H1 (cell line): ENCODE measurements at regions not wholly inside any gene's neighbourhood (a gene's known extent, or its start where the extent isn't known, plus 50 kb on each side); places are given as distances from the start of the nearest gene placed in this dataset.

Source experiments
- CTCF ChIA-PET: fragments of 300-600 bp; sonication (Branson Sonifier 250); formaldehyde crosslinking; loops from one replicate; lab custom pipeline; 2021; ENCODE audit not compliant: partially characterized antibody; lab: Charles Lee
- POLR2A ChIA-PET: fragments of 300-600 bp; sonication (Branson Sonifier 250); formaldehyde crosslinking; loops from one replicate; lab custom pipeline; 2021; ENCODE audit warnings: inconsistent platforms; ENCODE audit not compliant: partially characterized antibody; lab: Charles Lee
- DNase-seq, 2 experiments: peaks; one replicate each; pipeline versions ENCODE4 v3.0.0 to v3.0.0-alpha.2; 2010 to 2022; ENCODE audit warnings: low spot score in 2 of 2, low read depth in 1 of 2, mixed read lengths in 1 of 2
- FAIRE-seq: peaks from 2 replicates; lab custom pipeline; 2011; peaks lifted over from hg19 to GRCh38; lab: Jason Lieb, UNC
- H2AFZ ChIP-seq: 2 replicates; pipeline ENCODE4 v1.8.1; 2012; ENCODE audit warnings: low read length, inconsistent platforms
- H2AK5ac ChIP-seq: 2 replicates; pipeline ENCODE4 v1.6.1; 2013; ENCODE audit warnings: low read depth, low read length
- H2BK120ac ChIP-seq: replicated peaks from 2 replicates; pipeline ENCODE3; 2013; ENCODE audit warnings: low read depth, low read length, inconsistent platforms
- H2BK12ac ChIP-seq: 2 replicates; pipeline ENCODE4 v1.6.1; 2013; ENCODE audit warnings: low read depth, low read length
- H2BK15ac ChIP-seq: 2 replicates; pipeline ENCODE4 v1.6.1; 2013; ENCODE audit warnings: low read length
- H2BK20ac ChIP-seq: 2 replicates; pipeline ENCODE4 v1.6.1; 2013; ENCODE audit warnings: low read length
- H2BK5ac ChIP-seq: 2 replicates; pipeline ENCODE4 v1.6.1; 2013; ENCODE audit warnings: low read depth, low read length
- H3K14ac ChIP-seq: 2 replicates; pipeline ENCODE4 v1.6.1; 2013; ENCODE audit warnings: inconsistent platforms; ENCODE audit not compliant: insufficient read length
- H3K18ac ChIP-seq: 2 replicates; pipeline ENCODE4 v1.6.1; 2013; ENCODE audit warnings: low read length; ENCODE audit errors: extremely low read depth
- H3K23ac ChIP-seq: 2 replicates; pipeline ENCODE4 v1.6.1; 2013; ENCODE audit warnings: inconsistent platforms; ENCODE audit not compliant: insufficient read length
- H3K23me2 ChIP-seq: 2 replicates; pipeline ENCODE4 v1.6.1; 2013; ENCODE audit warnings: low read depth, low read length
- H3K27ac ChIP-seq: 2 replicates; pipeline ENCODE4 v1.6.1; 2011; ENCODE audit warnings: low read depth, low read length, inconsistent platforms
- H3K27me3 ChIP-seq, 4 experiments: replicated peaks in 1 of 4; 1 replicate in 1 of 4; 2 replicates in 3 of 4; pipeline versions ENCODE4 v1.6.1 to v1.8.1; 2011 to 2013; ENCODE audit warnings: low read length in 3 of 4, mild to moderate bottlenecking in 3 of 4, inconsistent platforms in 2 of 4, mixed read lengths in 2 of 4, moderate library complexity in 1 of 4; ENCODE audit not compliant: control insufficient read depth in 3 of 4, insufficient read depth in 3 of 4; ENCODE audit errors: extremely low read depth in 1 of 4
- H3K36me3 ChIP-seq, 4 experiments: 2 replicates each; pipeline versions ENCODE4 v1.6.1 to v1.8.1; 2011 to 2013; ENCODE audit warnings: mild to moderate bottlenecking in 4 of 4, low read length in 3 of 4, moderate library complexity in 2 of 4, control low read depth in 1 of 4, inconsistent platforms in 1 of 4; ENCODE audit not compliant: insufficient read depth in 4 of 4, control insufficient read depth in 2 of 4
- H3K4ac ChIP-seq: replicated peaks from 2 replicates; pipeline ENCODE3; 2013; ENCODE audit warnings: low read length, low read depth, mixed read lengths, inconsistent platforms; ENCODE audit not compliant: insufficient read length
- H3K4me1 ChIP-seq, 4 experiments: replicated peaks in 1 of 4; 1 replicate in 1 of 4; 2 replicates in 3 of 4; pipeline versions ENCODE4 v1.6.1 to v1.8.1; 2011 to 2013; ENCODE audit warnings: low read length in 3 of 4, inconsistent platforms in 2 of 4, mixed read lengths in 1 of 4; ENCODE audit not compliant: insufficient read depth in 4 of 4, control insufficient read depth in 3 of 4
- H3K4me2 ChIP-seq, 2 experiments: 2 replicates each; pipeline versions ENCODE4 v1.6.1 to v1.8.1; 2011 to 2013; ENCODE audit warnings: low read depth in 2 of 2, low read length in 2 of 2, control low read depth in 1 of 2, inconsistent platforms in 1 of 2, mild to moderate bottlenecking in 1 of 2; ENCODE audit not compliant: insufficient read depth in 1 of 2
- H3K4me3 ChIP-seq, 4 experiments: fragments of 200-600, 300-600 bp in 1 of 4; sonication (generic), shearing (Covaris generic), sonication (Bioruptor Twin) in 1 of 4; 2 replicates each; pipeline versions ENCODE4 v1.5.1 to v1.8.1; 2011 to 2016; ENCODE audit warnings: low read length in 4 of 4, low read depth in 3 of 4, control low read depth in 2 of 4, inconsistent platforms in 2 of 4, mild to moderate bottlenecking in 2 of 4, mixed read lengths in 1 of 4, moderate library complexity in 1 of 4; ENCODE audit not compliant: insufficient read depth in 2 of 4; ENCODE audit errors: extremely low read depth in 1 of 4
- H3K56ac ChIP-seq: replicated peaks from 2 replicates; pipeline ENCODE3; 2013; ENCODE audit warnings: low read depth, mild to moderate bottlenecking, mixed read lengths, low read length, inconsistent platforms; ENCODE audit not compliant: insufficient read length
- H3K79me1 ChIP-seq: 2 replicates; pipeline ENCODE4 v1.6.1; 2013; ENCODE audit warnings: low read depth, low read length, control low read depth
- H3K79me2 ChIP-seq, 2 experiments: 2 replicates each; pipeline versions ENCODE4 v1.6.1 to v1.8.1; 2012 to 2013; ENCODE audit warnings: low read length in 2 of 2, mild to moderate bottlenecking in 2 of 2, inconsistent platforms in 1 of 2; ENCODE audit not compliant: insufficient read depth in 2 of 2, control insufficient read depth in 1 of 2
- H3K9ac ChIP-seq, 4 experiments: replicated peaks in 1 of 4; 1 replicate in 1 of 4; 2 replicates in 3 of 4; pipeline versions ENCODE4 v1.6.1 to v1.8.1; 2011 to 2013; ENCODE audit warnings: low read depth in 3 of 4, low read length in 3 of 4, control low read depth in 2 of 4, mild to moderate bottlenecking in 2 of 4, moderate library complexity in 2 of 4, inconsistent platforms in 1 of 4; ENCODE audit errors: extremely low read depth in 1 of 4
- H3K9me3 ChIP-seq, 2 experiments: 2 replicates each; pipeline versions ENCODE4 v1.6.1 to v1.8.1; 2012 to 2013; ENCODE audit warnings: mild to moderate bottlenecking in 2 of 2, moderate library complexity in 2 of 2, control low read depth in 1 of 2, inconsistent platforms in 1 of 2, low read depth in 1 of 2, low read length in 1 of 2, mixed read lengths in 1 of 2; ENCODE audit not compliant: insufficient read depth in 2 of 2
- H4K20me1 ChIP-seq, 2 experiments: replicated peaks in 1 of 2; 2 replicates each; pipeline versions ENCODE3 to v1.8.1; 2011 to 2013; ENCODE audit warnings: inconsistent platforms in 2 of 2, low read length in 2 of 2, mild to moderate bottlenecking in 1 of 2; ENCODE audit not compliant: insufficient read depth in 2 of 2, control insufficient read depth in 1 of 2
- H4K5ac ChIP-seq: 2 replicates; pipeline ENCODE4 v1.6.1; 2013; ENCODE audit warnings: low read length, low read depth, mixed read lengths, inconsistent platforms; ENCODE audit not compliant: insufficient read length
- H4K8ac ChIP-seq: 2 replicates; pipeline ENCODE4 v1.8.0; 2013; ENCODE audit warnings: mild to moderate bottlenecking, moderate library complexity, low read length, inconsistent platforms; ENCODE audit not compliant: insufficient read depth; ENCODE audit errors: extremely low read depth
- H4K91ac ChIP-seq: replicated peaks from 2 replicates; pipeline ENCODE3; 2013; ENCODE audit warnings: low read length, mixed read lengths, inconsistent platforms; ENCODE audit not compliant: insufficient read length
- JUN ChIP-seq: IDR thresholded peaks from 2 replicates; pipeline ENCODE4 v1.6.1; 2011; ENCODE audit warnings: low read depth, mild to moderate bottlenecking, improper control_type of control experiment, low read length
- WGBS, 2 experiments: shearing (Covaris generic) in 1 of 2; methylation state at CpG; one replicate each; pipeline versions ENCODE4 v1.1.6 to v1.1.7; 2013 to 2015; ENCODE audit warnings: low lambda C conversion rate in 2 of 2, mixed read lengths in 2 of 2, inconsistent platforms in 1 of 2, low coverage in 1 of 2, missing lambda C conversion rate in 1 of 2; ENCODE audit not compliant: insufficient replicate concordance in 2 of 2, insufficient coverage in 1 of 2, insufficient read length in 1 of 2; ENCODE audit errors: extremely low coverage in 1 of 2, missing lambda C conversion rate in 1 of 2; 5-methylcytosine and 5-hydroxymethylcytosine counted together

- Histone ChIP-seq H2BK5ac (no peak overlapping the region), H3K23me2 (no peaks in the 10 kb centered on the region), H3K23ac (no peak overlapping the region), H3K56ac (no peak overlapping the region), H4K91ac (no peak overlapping the region), H3K36me3 (no peaks in the 10 kb centered on the region), H3K18ac (no peak overlapping the region), H2BK20ac (no peak overlapping the region), H3K14ac (no peak overlapping the region), H3K4me3 (no peak overlapping the region), H4K8ac (no peak overlapping the region), H4K5ac (no peak overlapping the region), H3K4me2 (no peak overlapping the region), H3K9ac (no peak overlapping the region), H3K4ac (no peak overlapping the region), H3K9me3 (peaks cover 2 to 7% of the 10 kb centered on the region in 2 experiments; a peak in 1 of 4 replicates), H3K27ac (no peak overlapping the region), H2BK12ac (no peak overlapping the region), H2AK5ac (no peak overlapping the region), H4K20me1 (no peaks in the 10 kb centered on the region), H2BK120ac (no peak overlapping the region), H3K79me1 (no peaks in the 10 kb centered on the region), H2BK15ac (no peak overlapping the region), H2AFZ (no peak overlapping the region), H3K4me1 (no peaks in the 10 kb centered on the region; a peak in 1 of 7 replicates), H3K79me2 (no peaks in the 10 kb centered on the region), H3K27me3 (no peaks in the 10 kb centered on the region)
- 83% methylated on average over 5 of the region's 5 CpGs; no CpG with 5 or more reads in 1 of the 2 experiments for WGBS, 2 experiments
- no peak for TF ChIP-seq JUN
- no peak for DNase-seq
- FAIRE-seq = no peak
- POLR2A ChIA-PET = no interaction called here
- CTCF ChIA-PET = no interaction called here
Measured at GRCh38 chr1:195012995-195013394, 1595.2 kb downstream of the KCNT2 start.
